GM12874 (cell line): ENCODE measurements at regions not wholly inside any gene's neighbourhood (a gene's known extent, or its start where the extent isn't known, plus 50 kb on each side); places are given as distances from the start of the nearest gene placed in this dataset.

Source experiments
- CTCF ChIP-seq: IDR thresholded peaks from 2 replicates; pipeline ENCODE4 v1.5.1; 2011; ENCODE audit warnings: low read depth, mild to moderate bottlenecking, control low read depth, low read length, moderate library complexity; ENCODE audit not compliant: insufficient read depth

DNA sequence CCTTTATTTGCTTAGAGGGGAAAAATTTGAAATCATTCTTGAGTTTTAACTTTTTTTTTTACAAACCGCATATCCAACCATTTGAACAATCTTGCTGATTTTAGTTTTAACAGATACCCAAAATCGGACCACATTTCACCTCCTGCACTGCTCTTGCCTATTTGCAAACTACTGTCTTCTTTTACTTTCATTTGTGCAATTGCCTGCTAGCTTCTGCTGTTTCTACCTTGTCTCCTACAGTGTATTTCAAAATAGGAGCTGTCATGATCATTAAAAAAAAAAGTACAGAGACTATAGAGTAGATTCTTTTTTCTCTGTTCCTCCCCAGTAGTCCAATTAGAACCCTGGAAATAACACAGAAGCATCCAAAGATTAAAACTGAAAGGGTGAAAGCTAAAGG is 1081.2 kb downstream of the SOCS6 start:
- no peak for TF ChIP-seq CTCF

DNA sequence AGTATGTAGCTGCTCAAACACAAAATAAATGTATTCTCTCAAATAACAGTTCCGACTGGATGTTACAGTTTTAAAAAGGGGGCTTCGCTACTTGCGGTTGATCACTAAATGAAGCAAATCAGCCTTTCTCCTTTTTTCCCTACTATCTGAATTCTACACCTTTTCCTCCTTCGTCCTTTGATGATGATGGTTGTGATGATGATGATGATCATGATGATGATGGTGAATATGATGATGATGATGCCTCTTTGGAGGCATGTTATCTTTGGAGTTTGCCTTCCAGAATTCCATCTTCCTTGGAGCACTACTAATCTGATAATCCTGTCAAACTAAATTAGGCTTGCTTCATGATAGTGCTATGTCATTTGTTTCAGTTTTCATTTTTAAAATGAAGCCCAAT is 1073.3 kb downstream of the SOCS6 start:
- no peak for TF ChIP-seq CTCF

- no peak for TF ChIP-seq CTCF
These were observed 1063.8 kb downstream of the SOCS6 start for GRCh38 chr18:71352618-71353017.

DNA sequence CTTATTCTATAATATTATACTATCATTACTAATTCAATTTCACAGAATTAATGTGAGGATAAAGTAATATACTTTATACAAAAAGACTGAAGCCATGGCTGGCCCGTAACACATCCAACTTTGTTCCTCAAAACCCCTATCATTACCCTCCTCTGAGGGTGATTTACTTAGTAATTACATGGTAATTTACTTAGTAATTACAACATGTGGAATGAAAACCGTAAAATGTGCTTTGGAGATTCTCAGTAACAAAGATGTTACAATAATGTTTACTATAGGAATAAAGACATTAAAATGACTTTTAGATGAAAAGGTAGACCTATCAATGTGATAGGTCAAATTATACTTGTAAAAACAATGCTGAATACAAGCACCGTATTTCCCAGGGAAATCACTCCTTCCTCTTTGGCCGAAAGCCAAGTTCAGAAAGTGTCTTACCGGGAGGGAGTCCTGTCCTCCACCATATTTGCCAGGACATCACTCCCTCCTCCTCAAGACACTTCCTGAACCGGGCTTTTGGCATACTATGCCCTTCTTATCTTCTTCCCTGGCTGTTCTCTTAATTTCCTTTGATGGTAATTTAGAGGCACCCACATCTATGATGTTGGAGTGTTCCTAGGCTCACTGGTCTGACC is 1047.8 kb downstream of the SOCS6 start:
- TF ChIP-seq CTCF: no peak

GRCh38 chr18:71329563-71329962 is 1040.7 kb downstream of the SOCS6 start:
- TF ChIP-seq CTCF: no peak

DNA sequence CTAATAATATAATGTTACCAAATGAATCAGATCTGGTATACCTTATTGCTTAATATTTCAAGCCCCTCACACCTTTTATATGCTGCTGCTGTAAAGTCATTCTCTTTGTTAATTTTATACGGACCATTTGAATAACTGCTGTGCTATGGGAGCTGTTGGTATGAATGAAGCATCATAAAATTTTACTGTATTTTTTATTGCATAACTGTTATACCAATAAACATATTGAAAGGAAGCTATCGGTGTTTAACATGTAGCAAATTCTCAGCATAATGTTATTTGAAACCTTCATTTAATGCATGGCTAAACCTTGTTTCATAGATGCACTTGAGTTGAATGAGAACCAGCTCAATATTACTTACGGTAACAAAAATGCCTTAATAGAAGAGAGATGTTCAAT is 1040.3 kb downstream of the SOCS6 start:
- TF ChIP-seq CTCF: no peak

DNA sequence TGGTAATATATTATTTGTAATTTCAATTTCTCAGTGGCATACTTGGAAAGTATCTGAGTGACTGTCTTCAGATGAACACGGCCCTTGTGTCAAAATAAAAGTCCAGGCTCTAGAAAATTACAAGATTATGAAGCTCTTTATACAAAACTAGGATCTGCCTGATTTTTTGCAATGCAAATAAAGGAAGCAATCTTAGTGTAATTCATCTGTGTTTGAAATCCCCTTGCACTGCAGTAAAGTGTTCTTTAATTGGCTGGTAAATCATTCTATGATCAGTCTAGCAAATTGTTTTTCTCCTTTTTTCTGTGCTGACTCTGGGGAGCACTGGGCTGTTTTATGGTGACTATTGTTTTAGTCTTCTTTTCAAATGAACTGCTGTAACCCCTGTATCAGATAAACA is 1039.0 kb downstream of the SOCS6 start:
- TF ChIP-seq CTCF: no peak
